ENCODE measurements at regions not wholly inside any gene's neighbourhood (a gene's known extent, or its start where the extent isn't known, plus 50 kb on each side); places are given as distances from the start of the nearest gene placed in this dataset.
"Not testable (repeated sequence)": the region's sequence is repeated elsewhere in the genome, so short reads cannot be mapped to it uniquely, and the experiment has no call there.

DNA sequence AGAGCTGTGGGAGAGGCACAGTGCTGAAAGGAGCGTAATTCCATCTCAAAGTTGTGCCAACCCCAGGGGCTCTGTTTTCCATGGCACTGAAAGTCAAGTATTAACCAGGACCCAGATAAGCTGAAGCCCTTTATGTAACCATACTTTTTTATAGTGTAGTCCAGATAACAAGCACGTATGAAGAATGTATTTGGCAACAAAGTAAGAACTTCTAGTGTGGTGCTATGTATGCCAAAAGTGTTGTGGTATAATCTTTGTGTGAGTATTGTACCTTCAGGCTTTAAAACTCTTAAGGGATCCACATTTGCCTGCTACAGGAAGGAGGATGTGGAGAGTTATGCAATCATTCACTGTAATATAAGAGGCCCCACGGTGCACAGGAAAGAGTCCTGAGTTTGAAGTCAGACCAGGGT is 129.4 kb downstream of the IBTK start:
- DNase-seq = no peak

DNA sequence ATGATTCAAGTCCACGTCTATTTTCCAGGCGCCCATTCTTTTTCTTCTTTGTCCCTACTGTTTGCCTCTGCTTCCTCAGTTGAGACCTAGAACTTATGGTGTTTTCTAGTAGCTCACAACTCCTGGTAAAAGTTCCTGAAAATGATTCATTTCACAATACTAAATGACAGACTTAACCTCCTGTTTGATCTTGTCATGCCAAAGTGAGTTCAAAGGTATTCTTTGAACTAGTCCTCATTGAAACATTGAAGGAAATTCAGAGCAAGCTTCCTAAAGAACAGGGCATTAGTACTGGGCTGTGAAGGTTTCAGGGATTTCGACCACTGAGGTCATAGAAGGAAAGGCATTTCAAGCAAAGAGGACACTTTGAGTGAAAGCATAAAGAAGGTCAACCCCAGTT is 132.8 kb downstream of the IBTK start:
- DNase-seq = no peak

DNA sequence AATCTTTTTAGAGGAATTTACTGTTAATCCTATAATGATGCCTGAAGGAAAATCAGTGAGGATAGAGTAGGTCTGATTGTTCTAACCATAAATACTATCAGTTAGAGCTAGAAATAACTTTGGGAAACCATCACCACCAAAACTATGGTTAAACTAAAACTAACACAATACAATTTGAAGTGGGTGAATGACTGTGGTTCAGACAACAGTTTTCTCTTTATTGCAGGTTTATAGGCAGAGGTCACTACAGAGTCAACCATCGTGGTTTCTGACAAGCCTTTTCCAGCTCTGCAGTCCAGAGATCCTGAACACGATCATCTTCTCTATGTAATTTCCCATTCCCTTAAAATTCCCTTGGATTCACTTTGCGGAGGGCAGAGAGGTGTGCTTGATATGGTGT is 134.3 kb downstream of the IBTK start:
- no peak for DNase-seq

DNA sequence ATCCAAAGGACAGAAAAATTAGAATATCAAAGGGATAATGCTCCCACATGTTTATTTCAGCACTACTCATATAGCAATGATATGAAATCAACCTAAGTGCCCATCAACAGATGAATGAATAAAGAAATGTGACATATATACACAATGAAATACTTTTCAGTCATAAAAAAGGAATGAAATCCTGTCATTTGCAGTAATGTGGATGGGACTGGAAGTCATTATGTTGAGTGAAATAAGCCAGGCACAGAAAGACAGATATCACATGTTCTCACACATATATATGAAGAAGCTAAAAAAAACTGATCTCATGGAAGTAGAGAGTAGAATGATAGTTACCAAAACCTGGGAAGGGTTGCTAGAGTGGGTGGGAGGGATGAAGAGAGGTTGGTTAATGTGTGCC is 135.7 kb downstream of the IBTK start:
- no peak for DNase-seq

DNA sequence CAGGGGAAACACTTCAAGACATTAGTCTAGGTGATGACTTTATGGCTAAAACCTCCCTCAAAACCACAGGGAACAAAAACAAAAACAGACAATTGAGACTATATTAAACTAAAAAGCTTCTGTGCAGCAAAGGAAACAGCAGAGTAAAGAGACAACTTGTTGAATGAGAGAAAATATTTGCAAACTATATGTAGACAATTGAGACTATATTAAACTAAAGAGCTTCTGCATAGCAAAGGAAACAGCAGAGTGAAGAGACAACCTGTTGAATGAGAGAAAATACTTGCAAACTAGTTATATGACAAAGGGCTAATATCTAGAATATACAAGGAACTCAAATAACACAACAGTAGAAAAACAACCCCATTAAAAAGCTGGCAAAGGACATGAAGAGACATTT is 136.4 kb downstream of the IBTK start:
- no peak for DNase-seq

DNA sequence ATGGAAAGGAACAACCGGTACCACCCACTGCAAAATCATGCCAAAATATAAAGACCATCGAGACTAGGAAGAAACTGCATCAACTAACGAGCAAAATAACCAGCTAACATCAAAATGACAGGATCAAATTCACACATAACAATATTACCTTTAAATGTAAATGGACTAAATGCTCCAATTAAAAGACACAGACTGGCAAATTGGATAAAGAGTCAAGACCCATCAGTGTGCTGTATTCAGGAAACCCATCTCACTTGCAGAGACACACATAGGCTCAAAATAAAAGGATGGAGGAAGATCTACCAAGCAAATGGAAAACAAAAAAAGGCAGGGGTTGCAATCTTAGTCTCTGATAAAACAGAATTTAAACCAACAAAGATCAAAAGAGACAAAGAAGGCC is 144.4 kb downstream of the IBTK start:
- not testable (repeated sequence) for DNase-seq

DNA sequence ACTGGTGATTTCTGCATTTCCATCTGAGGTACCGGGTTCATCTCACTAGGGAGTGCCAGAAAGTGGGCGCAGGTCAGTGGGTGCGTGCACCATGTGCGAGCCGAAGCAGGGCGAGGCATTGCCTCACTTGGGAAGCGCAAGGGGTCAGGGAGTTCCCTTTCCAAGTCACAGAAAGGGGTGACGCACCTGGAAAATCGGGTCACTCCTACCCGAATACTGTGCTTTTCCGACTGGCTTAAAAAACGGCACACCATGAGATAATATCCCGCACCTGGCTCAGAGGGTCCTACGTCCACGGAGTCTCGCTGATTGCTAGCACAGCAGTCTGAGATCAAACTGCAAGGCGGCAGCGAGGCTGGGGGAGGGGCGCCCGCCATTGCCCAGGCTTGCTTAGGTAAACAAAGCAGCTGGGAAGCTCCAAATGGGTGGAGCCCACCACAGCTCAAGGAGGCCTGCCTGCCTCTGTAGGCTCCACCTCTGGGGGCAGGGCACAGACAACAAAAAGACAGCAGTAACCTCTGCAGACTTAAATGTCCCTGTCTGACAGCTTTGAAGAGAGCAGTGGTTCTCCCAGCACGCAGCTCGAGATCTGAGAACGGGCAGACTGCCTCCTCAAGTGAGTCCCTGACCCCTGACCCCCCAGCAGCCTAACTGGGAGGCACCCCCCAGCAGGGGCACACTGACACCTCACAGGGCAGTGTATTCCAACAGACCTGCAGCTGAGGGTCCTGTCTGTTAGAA is 146.0 kb downstream of the IBTK start:
- not testable (repeated sequence) for DNase-seq

DNA sequence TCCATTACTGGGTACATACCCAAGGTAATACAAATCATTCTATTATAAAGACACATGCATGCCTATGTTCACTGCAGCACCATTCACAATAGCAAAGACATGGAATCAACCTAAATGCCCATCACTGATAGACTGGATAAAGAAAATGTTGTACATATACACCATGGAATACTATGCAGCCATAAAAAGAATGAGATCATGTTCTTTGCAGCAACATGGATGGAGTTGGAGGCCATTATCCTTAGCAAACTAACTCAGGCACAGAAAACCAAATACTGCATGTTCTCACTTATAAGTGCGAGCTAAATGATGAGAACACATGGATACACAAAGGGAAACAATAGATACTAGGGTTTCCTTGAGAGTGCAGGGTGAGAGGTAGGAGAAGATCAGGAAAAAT is 146.8 kb downstream of the IBTK start:
- not testable (repeated sequence) for DNase-seq

DNA sequence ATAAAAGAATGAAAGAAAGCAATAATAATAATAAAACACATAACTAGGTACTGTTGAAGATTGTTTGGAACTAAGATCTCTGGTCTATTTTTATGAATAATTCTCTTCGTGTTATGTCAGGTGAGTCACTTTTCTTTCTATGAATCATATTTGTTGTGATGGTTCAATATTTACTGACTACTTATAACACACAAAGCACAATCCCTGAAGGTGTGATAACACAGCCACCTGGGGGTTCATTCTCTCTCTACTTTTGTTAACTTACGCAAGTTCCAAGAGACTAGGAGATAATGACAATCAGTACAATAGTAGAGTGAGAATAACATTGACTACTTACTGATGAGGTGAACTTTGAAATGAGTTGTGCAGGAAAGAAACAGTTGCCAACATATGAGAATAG is 149.9 kb downstream of the IBTK start:
- DNase-seq = no peak

DNA sequence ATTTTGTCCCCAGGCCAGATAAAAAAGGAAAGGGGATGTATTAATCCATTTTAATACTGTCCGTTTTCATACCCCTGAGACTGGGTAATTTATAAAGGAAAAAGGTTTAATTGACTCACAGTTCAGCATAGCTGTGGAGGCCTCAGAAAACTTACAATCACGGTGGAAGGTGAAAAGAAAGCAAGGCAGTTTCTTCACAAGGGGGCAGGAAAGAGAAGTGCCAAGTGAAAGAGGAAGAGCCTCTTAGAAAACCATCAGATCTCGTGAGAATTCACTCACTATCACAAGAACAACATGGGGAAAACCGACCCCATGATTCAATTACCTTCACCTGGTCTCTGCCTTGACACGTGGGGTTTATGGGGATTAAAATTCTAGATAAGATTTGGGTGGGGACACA is 152.5 kb downstream of the IBTK start:
- no peak for DNase-seq

DNA sequence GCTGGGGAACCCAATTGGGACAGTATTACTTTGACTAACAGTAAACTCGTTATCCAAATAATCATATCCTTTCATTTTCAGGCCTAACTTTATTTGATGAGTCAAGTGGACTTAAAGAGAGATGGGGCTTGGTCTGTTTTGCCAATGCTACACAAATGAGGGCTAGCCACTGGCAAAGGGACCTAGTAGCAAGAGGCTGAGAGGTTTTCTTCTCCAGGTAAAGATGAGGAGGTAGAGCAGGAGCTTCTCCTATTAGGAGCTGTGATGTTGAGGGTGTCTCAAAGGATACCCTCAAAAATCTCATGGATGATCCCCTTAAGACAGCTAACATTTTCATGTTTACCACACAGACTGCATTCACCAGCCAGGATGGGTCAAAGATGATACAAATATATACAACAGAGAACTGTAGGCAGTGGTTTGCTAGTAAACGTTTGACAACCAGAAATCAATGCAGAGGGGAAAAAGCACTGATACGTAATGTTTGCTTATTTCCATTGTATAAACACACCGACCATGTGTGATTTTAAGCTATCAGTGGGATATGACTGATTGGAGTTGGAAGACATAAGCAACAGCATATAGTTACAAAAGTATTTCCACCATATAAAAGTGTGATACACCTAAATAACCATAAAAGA is 153.3 kb downstream of the IBTK start:
- no peak for DNase-seq

DNA sequence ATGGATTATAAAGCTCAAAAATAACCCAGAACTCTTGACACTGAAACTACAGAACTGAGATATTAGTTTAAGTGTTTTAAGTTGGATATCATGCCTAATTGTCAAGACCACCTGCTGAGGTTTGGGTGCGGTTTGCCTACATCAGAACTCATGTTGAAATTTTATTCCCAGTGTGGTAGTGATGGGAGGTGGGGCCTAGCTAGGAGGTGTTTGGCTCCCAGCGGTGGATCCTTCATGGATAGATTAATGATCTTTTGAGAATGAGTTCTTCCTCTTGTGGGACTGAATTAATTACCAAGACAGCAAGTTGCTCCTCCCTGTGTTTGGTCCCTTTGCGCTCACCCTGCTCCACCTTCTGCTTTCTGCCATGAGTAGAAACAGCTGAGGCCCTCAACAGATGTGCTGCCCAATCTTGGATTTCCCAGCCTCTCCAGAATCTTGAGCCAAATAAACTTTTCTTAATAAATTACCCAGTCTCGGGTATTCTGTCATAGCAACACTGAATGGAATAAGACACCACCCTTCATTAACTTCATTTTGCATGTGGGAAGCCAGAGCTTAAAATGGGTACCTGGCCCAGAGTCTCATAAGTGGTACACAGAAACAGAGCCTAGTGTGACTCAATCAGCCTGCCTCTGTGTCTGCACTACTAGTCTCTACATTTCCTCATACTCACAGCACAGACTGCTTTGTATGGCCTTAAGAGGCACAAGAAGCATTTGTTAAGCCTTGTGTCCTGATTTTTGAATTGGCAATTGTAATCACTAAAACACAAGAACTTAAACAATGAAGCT is 158.4 kb downstream of the IBTK start:
- no peak for DNase-seq

DNA sequence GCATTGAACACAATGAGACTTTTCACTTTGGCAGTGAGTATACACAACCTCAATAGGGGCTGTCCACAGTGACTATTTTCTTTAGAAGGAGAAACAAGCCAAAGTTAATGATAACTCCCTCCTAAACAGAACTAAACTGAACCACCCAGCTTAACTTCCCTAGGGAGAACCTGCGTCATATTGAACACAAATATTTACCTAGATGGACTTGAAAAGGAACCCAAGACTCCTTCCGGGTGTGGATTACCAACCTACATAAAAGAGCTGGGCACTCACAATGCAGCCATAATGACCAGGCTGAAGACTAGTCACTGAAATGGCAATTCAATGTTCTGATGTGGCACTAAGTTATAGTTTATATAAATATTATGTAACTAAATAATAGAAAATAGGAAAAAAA is 160.6 kb downstream of the IBTK start:
- DNase-seq = no peak

DNA sequence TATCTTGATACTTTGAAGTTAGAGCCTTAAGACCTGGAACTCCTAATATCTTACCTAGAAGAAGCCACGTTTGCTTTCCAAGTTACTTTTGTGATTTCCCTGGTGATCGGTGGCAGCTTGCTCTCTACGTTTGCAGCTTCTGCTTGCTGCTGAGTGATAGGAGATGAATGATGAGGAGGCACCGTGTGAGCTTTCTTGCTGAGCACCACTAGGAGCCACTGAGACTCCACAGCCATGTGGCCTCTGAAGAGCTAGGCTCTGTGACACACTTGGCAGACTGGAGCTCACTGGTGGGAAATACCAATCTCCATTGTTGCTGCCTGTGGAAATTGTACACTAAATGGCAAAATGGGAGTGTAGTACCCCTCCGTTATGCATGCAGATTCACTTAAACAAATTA is 161.8 kb downstream of the IBTK start:
- no peak for DNase-seq

DNA sequence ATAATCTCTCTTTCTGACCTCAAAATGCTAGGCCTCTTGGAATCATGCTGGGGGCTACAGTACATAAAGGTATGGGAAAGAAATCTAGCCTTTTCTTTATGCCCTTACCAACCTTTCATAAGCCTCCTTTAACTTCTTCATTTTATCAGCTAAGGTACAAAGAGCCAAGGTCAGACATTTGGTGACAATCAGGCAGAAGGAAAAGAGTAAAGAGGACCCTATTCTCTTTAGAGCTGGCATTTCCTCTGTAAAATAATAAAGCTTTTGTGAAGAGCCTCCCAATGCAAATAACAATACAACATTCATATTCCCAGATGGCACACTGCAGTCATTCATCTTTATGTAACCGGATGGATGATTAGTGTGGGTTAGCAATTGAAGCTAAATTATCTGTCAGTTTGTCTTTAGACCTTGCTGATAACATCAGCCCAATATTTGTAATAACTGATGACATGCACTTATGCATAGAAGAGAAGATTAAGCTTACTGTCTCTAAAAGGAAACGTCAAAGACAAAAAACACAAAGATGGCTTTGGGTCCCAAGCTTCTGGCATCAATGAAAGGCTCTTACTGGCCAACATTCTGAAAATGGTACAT is 163.1 kb downstream of the IBTK start:
- DNase-seq = no peak

DNA sequence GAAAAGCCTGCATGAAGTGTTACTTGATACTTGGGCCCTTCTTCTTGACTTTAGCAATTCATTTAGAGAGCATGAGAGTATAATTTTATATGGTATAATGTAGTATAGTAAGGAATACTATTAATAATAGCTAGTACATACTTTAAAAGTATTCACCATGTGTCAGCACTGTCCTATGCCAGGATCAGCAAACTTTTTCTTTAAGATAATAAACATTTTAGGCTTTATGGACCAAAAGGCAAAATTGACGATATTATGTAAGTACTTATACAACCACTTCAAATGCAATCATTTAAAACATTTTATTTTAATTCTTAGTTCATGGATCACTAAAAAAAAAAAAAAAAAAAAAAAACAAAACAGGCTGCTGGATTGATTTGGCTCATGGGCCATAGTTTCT is 163.9 kb downstream of the IBTK start:
- no peak for DNase-seq

DNA sequence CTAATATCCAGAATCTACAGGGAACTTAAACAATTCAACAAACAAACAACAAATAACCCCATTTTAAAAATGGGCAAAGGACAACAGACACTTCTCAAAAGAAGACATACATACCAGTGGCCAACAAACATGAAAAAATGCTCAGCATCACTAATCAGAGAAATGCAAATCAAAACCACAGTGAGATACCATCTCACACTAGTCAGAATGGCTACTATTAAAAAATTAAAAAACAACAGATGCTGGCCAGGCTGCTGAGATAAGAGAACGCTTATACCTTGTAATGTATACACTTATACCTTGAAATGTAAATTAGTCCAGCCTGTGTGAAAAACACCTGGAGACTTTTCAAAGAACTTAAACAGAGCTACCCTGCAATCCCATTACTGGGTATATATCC is 166.8 kb downstream of the IBTK start:
- DNase-seq = no peak

DNA sequence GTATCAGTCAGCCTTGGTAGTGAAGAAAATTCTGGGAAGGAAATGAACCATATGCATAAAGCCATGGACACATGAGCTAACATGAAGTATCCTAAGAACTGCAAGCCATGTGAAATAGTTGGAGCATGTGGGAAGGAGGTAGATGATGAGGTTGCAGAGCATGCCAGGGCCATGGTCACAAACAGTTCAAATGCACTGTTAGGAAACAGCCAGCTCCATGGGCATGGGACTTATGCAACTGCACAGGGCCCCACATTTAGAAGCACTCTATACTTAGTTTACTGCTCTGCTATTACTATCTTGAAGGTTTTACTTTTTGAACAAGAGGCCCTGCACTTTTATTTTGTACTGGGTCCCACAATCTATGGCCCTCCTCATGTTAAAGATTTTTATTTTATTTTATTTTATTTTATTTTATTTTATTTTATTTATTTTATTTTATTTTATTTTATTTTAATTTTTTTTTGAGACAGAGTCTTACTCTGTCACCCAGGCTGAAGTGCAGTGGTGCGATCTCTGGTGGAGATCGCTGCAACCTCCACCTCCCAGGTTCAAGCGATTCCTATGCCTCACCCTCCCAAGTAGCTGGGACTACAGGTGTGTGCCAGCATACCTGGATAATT is 169.1 kb downstream of the IBTK start:
- DNase-seq = no peak

DNA sequence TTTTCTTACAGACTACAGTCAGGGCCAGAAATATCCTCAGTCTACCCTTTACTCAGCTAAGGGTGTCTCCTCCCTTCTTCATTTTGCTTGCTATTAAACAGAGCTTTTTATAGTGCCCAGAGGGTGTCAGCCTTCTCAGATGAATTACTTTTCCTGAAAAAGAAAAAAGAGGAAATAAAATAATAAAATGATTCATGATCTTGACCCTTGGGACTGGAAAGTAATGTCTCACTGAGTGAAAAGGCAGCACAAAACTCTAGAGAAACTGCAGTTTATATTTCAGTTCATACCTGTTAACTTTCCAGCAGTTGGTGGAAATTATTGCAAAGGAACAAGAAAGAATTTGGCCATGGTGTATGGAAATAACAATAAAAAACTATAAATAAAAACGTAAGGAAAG is 170.6 kb downstream of the IBTK start:
- no peak for DNase-seq

DNA sequence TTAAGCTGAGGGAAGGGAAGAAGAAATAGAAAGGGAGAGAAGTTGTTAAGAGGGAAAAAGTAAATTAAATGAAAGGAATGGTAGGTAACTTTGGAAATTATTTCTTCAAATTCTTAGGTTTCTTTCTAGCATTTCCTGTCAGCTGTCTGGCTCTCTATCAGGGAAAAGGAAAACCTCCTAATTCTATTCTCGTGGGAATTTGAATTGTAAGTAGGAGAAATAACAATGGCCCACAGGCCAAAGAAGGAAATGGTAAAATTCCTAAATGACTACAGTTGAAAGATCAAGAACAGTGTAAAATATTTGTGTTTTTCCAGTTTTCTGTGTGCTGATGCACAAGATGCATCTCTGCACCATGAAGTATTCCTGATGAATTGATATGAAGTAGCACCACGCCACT is 173.0 kb downstream of the IBTK start:
- DNase-seq = no peak

DNA sequence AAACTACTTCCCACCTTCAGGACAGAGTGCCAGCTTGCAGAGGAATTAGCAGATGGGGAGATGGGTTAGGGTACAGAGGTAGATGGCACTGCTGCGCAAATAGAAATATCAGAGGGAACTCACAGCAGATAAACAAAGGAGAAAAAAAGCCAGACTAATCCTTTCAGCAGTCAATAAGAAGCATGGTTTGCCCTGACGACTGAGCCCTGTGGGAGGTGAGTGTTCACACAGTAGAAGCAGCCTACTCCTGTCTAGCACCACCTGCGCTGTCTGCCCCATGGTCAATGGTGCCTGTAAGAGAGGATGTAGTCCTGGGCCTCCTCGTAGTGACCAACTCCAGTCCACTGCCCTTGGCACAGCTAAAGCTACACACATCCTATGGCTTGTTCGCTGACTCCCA is 174.1 kb downstream of the IBTK start:
- DNase-seq = no peak

DNA sequence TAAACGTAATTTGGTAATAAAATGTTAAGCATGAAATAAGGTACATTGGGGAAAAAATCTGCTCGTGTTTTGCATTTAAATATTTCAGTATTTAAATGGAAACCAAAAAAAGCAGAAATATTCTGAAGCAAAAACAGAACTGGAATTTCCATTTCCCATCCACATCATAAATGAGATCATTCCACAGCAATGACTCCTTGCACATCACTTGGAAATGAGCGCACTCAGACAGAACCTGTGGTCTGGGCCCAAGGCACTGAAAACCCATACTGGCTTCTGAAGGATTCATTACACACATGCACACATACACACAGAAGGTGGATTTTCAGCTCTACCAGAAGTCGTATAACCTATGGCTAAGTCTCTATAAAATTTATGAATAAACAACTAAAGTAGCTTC is 174.8 kb downstream of the IBTK start:
- no peak for DNase-seq

Measured in right lung (tissue), 2 donors.